Neural crest cell (in vitro differentiated cells): ENCODE measurements at regions not wholly inside any gene's neighbourhood (a gene's known extent, or its start where the extent isn't known, plus 50 kb on each side); places are given as distances from the start of the nearest gene placed in this dataset.

Experiments
- DNase-seq: peaks from one replicate; pipeline ENCODE4 v3.0.0; 2021; ENCODE audit warnings: low read depth, mixed read lengths, low spot score
- H3K27ac Mint-ChIP-seq: one replicate; pipeline ENCODE4 v1.8.0; 2021; ENCODE audit warnings: mild to moderate bottlenecking, mixed read lengths; ENCODE audit not compliant: unreplicated experiment
- H3K27me3 Mint-ChIP-seq: 2 replicates; pipeline ENCODE4 v1.8.0; 2021; ENCODE audit warnings: low read depth, mild to moderate bottlenecking, mixed read lengths
- H3K36me3 Mint-ChIP-seq: 2 replicates; pipeline ENCODE4 v1.8.0; 2021; ENCODE audit warnings: low read depth, mild to moderate bottlenecking, mixed read lengths
- H3K4me1 Mint-ChIP-seq: 2 replicates; pipeline ENCODE4 v1.8.0; 2021; ENCODE audit warnings: mixed read lengths
- H3K4me3 Mint-ChIP-seq: one replicate; pipeline ENCODE4 v1.8.0; 2021; ENCODE audit warnings: mild to moderate bottlenecking, mixed read lengths
- H3K9me3 Mint-ChIP-seq: 2 replicates; pipeline ENCODE4 v1.8.0; 2021; ENCODE audit warnings: mixed read lengths
- TF ChIP-seq, protein P1 (sequence below): fragments of 200-600 bp; sonication (generic); conservative IDR thresholded peaks from 2 replicates; pipeline ENCODE4 v1.5.0; 2021; ENCODE audit warnings: antibody characterized with exemption, mild to moderate bottlenecking

DNA sequence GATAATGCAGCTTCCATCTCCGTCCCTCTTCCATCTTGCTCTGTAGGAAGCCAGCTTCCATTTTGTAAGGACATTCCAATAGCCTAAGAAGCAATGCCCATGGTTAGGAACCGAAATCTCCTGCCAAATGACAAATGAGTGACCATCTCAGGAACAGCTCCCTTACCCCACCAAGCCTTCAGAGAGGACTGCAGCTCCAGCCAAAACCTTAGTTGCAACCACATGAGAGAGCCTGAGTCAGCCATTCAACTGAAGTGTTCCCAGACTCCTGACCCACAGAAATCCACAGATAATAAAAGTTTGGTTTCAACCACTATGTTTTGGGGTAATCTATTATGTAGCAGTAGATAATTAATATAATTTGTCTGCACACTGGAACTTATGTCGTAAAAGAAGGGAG lies 51.7 kb upstream of the LDLRAD3 start:
- no peak for DNase-seq
- H3K4me3 Mint-ChIP-seq: no peak overlapping the region
- peak overlapping the region; percentile 83 for H3K27ac Mint-ChIP-seq
- no peaks in the 10 kb centered on the region for H3K27me3 Mint-ChIP-seq
- no peaks in the 10 kb centered on the region for H3K36me3 Mint-ChIP-seq
- peaks cover 5% of the 10 kb centered on the region for H3K9me3 Mint-ChIP-seq
- TF ChIP-seq, protein P1, sequence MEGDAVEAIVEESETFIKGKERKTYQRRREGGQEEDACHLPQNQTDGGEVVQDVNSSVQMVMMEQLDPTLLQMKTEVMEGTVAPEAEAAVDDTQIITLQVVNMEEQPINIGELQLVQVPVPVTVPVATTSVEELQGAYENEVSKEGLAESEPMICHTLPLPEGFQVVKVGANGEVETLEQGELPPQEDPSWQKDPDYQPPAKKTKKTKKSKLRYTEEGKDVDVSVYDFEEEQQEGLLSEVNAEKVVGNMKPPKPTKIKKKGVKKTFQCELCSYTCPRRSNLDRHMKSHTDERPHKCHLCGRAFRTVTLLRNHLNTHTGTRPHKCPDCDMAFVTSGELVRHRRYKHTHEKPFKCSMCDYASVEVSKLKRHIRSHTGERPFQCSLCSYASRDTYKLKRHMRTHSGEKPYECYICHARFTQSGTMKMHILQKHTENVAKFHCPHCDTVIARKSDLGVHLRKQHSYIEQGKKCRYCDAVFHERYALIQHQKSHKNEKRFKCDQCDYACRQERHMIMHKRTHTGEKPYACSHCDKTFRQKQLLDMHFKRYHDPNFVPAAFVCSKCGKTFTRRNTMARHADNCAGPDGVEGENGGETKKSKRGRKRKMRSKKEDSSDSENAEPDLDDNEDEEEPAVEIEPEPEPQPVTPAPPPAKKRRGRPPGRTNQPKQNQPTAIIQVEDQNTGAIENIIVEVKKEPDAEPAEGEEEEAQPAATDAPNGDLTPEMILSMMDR: no peak
- H3K4me1 Mint-ChIP-seq: peaks cover 6% of the 10 kb centered on the region

DNA sequence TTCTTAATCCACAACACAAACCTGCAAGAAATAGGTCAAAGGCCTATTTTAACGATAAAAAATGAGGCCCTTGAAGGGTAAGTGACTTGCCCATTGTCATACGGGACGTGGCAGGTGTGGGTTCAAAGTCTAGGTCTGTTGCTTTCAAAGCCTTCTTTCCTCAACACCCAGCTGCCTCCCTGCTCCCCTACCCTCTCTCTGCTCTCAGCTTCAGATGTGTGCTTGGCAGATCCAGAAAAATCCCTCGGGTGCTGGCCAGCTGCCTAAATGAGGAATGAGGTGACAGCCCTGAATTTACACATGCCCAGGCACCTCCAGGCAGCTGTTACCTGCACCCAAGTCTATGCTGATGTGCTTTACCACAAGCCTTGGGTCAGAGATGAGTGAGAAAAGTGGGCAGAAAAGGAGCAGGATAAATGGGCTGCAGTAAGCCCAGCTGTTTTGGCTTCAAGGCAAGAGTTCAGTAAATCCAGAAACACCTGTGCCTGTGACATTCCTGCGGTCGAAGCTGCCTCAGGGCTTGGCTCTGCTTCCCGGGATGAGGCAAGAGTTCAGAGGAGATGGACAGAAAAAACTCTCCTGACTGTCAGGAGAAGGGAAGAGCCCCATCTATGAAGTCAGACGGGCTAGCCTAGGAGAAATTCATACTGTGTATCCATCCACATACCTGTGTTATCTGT lies 49.9 kb upstream of the LDLRAD3 start:
- no peak for DNase-seq

More for the DNA sequence above, 49.9 kb upstream of the LDLRAD3 start:
- TF ChIP-seq, protein P1: no peak
- Mint-ChIP-seq H3K4me1 (peaks cover 6% of the 10 kb centered on the region), H3K27ac (no peak overlapping the region), H3K27me3 (no peaks in the 10 kb centered on the region), H3K4me3 (no peak overlapping the region), H3K9me3 (no peaks in the 10 kb centered on the region), H3K36me3 (no peaks in the 10 kb centered on the region)
